ENCODE measurements at regions not wholly inside any gene's neighbourhood (a gene's known extent, or its start where the extent isn't known, plus 50 kb on each side); places are given as distances from the start of the nearest gene placed in this dataset.
"Not testable (repeated sequence)": the region's sequence is repeated elsewhere in the genome, so short reads cannot be mapped to it uniquely, and the experiment has no call there.

- H3K9me3 ChIP-seq (ENCODE audit: control insufficient read depth, insufficient read depth, low read depth, low read length), result no peaks in the 10 kb centered on the region
- H3K27ac ChIP-seq (ENCODE audit: extremely low read depth, low read depth, low read length), result no peak overlapping the region
- POLR2A ChIA-PET, result no interaction called here
- TF ChIP-seq ZBTB21 (tag by site-specific recombination; IDR thresholded peaks at IDR 0.05) (no peak), ZNF580 (tag by site-specific recombination; IDR thresholded peaks at IDR 0.05) (no peak), ZNF600 (tag by site-specific recombination; IDR thresholded peaks at IDR 0.05) (no peak), ZNF184 (tag by site-specific recombination; IDR thresholded peaks at IDR 0.05) (no peak), ZSCAN16 (tag by site-specific recombination; IDR thresholded peaks at IDR 0.05) (no peak), ZNF223 (tag by site-specific recombination; IDR thresholded peaks at IDR 0.05) (no peak), RBAK (tag by site-specific recombination; IDR thresholded peaks at IDR 0.05) (no peak), ZEB2 (tag by site-specific recombination; IDR thresholded peaks at IDR 0.05) (no peak), ZBTB1 (tag by site-specific recombination; IDR thresholded peaks at IDR 0.05) (no peak), ZSCAN23 (tag by site-specific recombination; IDR thresholded peaks at IDR 0.05) (no peak), ZNF555 (tag by site-specific recombination; conservative IDR thresholded peaks at IDR 0.05) (no peak)
- H3K4me3 ChIP-seq (ENCODE audit: low read depth, low read length), result no peak overlapping the region
- H3K36me3 ChIP-seq (ENCODE audit: control insufficient read depth in 2 of 2, insufficient read depth in 1 of 2, low read length in 2 of 2), result no peaks in the 10 kb centered on the region
- CTCF ChIA-PET, result interaction anchor here (0.7 kb wide), 1 partner anchor 28 kb away, joined by 4 read pairs; no protein-coding TSS in a partner anchor
- peaks cover 12% of the 10 kb centered on the region for H3K4me1 ChIP-seq (ENCODE audit: control insufficient read depth, insufficient read depth, low read length)
Observed at GRCh38 chr12:75658901-75659823, 147.8 kb upstream of the KRR1 start.

- TF ChIP-seq ZNF843 (tag by site-specific recombination; IDR thresholded peaks at IDR 0.05), result no peak
- no peak for TF ChIP-seq ZEB2 (tag by site-specific recombination; IDR thresholded peaks at IDR 0.05)
- no peak for TF ChIP-seq ZNF366 (tag by site-specific recombination; conservative IDR thresholded peaks at IDR 0.05)
- ChIA-PET CTCF (interaction anchor here (0.7 kb wide), 1 partner anchor 8 kb away, joined by 3 read pairs; no protein-coding TSS in a partner anchor), POLR2A (no interaction called here)
- Histone ChIP-seq H3K36me3 (ENCODE audit: control insufficient read depth in 2 of 2, insufficient read depth in 1 of 2, low read length in 2 of 2) (no peaks in the 10 kb centered on the region), H3K27ac (ENCODE audit: extremely low read depth, low read depth, low read length) (no peak overlapping the region), H3K4me3 (ENCODE audit: low read depth, low read length) (no peak overlapping the region), H3K4me1 (ENCODE audit: control insufficient read depth, insufficient read depth, low read length) (peaks cover 12% of the 10 kb centered on the region), H3K9me3 (ENCODE audit: control insufficient read depth, insufficient read depth, low read depth, low read length) (no peaks in the 10 kb centered on the region)
Observed at GRCh38 chr12:75658286-75658685, 146.9 kb upstream of the KRR1 start.

- no peak for TF ChIP-seq ZNF133 (tag by site-specific recombination; IDR thresholded peaks at IDR 0.05)
- ChIA-PET CTCF (interaction anchor here (0.7 kb wide), 1 partner anchor 8 kb away, joined by 3 read pairs; no protein-coding TSS in a partner anchor), POLR2A (no interaction called here)
- H3K4me1 ChIP-seq (ENCODE audit: control insufficient read depth, insufficient read depth, low read length), result peaks cover 12% of the 10 kb centered on the region
- H3K36me3 ChIP-seq (ENCODE audit: control insufficient read depth in 2 of 2, insufficient read depth in 1 of 2, low read length in 2 of 2), result no peaks in the 10 kb centered on the region
- H3K9me3 ChIP-seq (ENCODE audit: control insufficient read depth, insufficient read depth, low read depth, low read length), result no peaks in the 10 kb centered on the region
- H3K27ac ChIP-seq (ENCODE audit: extremely low read depth, low read depth, low read length), result no peak overlapping the region
- H3K4me3 ChIP-seq (ENCODE audit: low read depth, low read length), result no peak overlapping the region
Observed at GRCh38 chr12:75657831-75658230, 146.4 kb upstream of the KRR1 start.

- H3K27ac ChIP-seq (ENCODE audit: extremely low read depth, low read depth, low read length); H3K9me3 ChIP-seq (ENCODE audit: control insufficient read depth, insufficient read depth, low read depth, low read length); H3K36me3 ChIP-seq (ENCODE audit: control insufficient read depth in 2 of 2, insufficient read depth in 1 of 2, low read length in 2 of 2); H3K4me3 ChIP-seq (ENCODE audit: low read depth, low read length); POLR2A ChIA-PET: not testable (repeated sequence)
- CTCF ChIA-PET, result interaction anchor here (0.7 kb wide), 1 partner anchor 9 kb away, joined by 3 read pairs; no protein-coding TSS in a partner anchor
- peaks cover 12% of the 10 kb centered on the region for H3K4me1 ChIP-seq (ENCODE audit: control insufficient read depth, insufficient read depth, low read length)
Observed at GRCh38 chr12:75657354-75657753, 145.9 kb upstream of the KRR1 start.

- CTCF ChIA-PET, result interaction anchor here (0.7 kb wide), 1 partner anchor 9 kb away, joined by 3 read pairs; no protein-coding TSS in a partner anchor
- Histone ChIP-seq H3K4me3 (ENCODE audit: low read depth, low read length) (no peak overlapping the region), H3K4me1 (ENCODE audit: control insufficient read depth, insufficient read depth, low read length) (peaks cover 8% of the 10 kb centered on the region), H3K27ac (ENCODE audit: extremely low read depth, low read depth, low read length) (no peak overlapping the region), H3K9me3 (ENCODE audit: control insufficient read depth, insufficient read depth, low read depth, low read length) (no peaks in the 10 kb centered on the region), H3K36me3 (ENCODE audit: control insufficient read depth in 2 of 2, insufficient read depth in 1 of 2, low read length in 2 of 2) (no peaks in the 10 kb centered on the region)
- TF ChIP-seq ZNF335 (tag by site-specific recombination; conservative IDR thresholded peaks at IDR 0.05) (no peak), REST (tag by site-specific recombination; IDR thresholded peaks at IDR 0.05) (no peak)
- POLR2A ChIA-PET, result no interaction called here
Observed at GRCh38 chr12:75656648-75657047, 145.2 kb upstream of the KRR1 start.
